GM21528 (cell line): ENCODE measurements at regions not wholly inside any gene's neighbourhood (a gene's known extent, or its start where the extent isn't known, plus 50 kb on each side); places are given as distances from the start of the nearest gene placed in this dataset.

Source experiments
- ATAC-seq: cut with Tn5 transposase; IDR thresholded peaks from one replicate; pipeline ENCODE4 v1.9.1; 2021; ENCODE audit warnings: mild to moderate bottlenecking, moderate library complexity; ENCODE audit not compliant: unreplicated experiment, low FRiP score

GRCh38 chr5:81914696-81915095 is 57.1 kb upstream of the ATG10 start:
- no peak for ATAC-seq

GRCh38 chr5:81912933-81913332 is 58.9 kb upstream of the ATG10 start:
- ATAC-seq: no peak

DNA sequence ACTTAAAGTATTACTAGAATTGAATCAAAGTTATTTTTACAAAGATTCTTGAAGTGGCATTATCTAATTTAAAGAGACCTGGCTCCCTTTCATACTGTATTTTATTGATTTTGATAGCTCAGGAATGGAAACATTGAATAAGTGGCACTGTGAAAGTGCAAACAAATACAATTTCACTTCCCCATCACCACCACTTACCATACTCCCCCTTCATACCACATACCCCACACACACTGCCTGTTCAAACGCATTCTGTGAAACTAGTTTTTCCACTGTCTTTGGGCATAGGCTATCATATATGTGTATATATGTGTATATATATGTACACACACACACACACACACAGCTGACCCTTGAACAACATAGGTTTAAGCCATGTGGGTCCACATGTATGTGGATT is 62.1 kb upstream of the ATG10 start:
- peak; percentile 83 for ATAC-seq

- ATAC-seq: no peak
Observed at GRCh38 chr5:81908771-81909170, 63.1 kb upstream of the ATG10 start.

GRCh38 chr5:81908044-81908443 is 63.8 kb upstream of the ATG10 start:
- no peak for ATAC-seq

DNA sequence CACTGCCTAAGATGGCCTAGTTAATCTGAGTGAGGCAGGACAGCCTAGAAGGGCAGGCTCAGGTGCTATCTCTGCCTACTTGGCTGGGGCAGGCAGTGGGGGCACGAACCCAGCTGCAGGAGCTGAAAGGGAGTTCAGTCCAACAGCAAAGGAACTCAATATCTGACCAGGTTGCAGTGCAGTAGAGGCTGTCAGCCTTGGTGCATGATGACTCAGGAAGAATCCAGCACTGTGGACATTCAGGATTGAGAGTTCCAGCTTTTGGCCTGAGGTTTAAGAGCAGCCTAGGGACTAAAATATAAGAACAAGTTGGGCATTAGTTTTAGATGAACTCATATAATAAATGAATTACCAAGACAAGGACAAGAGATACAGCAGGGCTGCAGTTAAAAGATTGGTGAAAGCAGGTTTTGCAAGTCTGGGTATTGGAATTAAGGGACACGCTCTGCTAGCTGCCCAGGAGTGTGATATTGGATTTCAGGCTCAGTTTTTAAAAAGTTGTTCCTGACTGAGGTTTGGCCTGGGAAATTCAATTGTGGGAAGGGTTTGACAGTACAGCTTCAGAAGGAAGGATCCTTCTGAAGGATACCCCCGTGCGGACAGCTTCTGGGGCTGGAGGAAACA is 64.7 kb upstream of the ATG10 start:
- ATAC-seq: no peak

GRCh38 chr5:81906086-81906485 is 65.7 kb upstream of the ATG10 start:
- no peak for ATAC-seq

GRCh38 chr5:81904861-81905260 is 67.0 kb upstream of the ATG10 start:
- ATAC-seq: no peak

DNA sequence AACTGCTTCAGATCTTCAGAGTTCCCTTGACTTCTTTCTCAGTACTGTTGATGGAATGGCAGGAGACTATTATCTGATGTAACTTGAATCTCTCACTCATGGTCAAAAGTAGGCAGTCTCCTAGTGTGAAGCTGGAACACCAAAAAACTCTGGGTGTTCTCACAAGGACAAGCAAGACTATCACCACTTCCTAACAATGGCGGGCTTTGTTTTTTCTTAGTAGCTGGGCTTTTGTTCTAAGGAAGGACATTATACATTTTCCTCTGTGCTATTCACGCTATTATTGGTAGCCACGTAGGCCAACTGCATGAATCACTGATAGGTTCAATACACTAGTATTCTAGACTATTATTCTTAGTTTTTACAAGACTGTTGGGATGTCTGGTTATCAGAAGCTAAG is 67.7 kb upstream of the ATG10 start:
- no peak for ATAC-seq

GRCh38 chr5:81901586-81901985 is 70.2 kb upstream of the ATG10 start:
- no peak for ATAC-seq

- no peak for ATAC-seq
Observed at GRCh38 chr5:81899123-81899522, 72.7 kb upstream of the ATG10 start.

GRCh38 chr5:81898403-81898802 is 73.4 kb upstream of the ATG10 start:
- no peak for ATAC-seq

DNA sequence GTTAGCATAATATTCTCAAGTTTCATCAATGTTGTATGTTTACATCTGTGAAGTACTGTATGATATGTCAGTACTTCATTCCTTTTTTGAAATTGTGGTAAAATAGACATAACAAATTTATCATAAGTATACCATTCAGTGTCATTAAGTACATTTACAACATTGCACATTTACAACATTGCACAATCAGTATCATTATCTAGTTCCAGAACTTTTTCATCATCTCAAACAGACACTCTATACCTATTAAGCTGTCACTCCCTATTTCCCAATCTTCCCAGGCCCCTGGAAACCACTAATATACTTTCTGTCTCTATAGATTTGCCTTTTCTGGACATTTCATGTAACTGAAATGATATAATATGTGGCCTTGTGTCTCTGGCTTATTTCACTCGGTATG is 75.1 kb upstream of the ATG10 start:
- ATAC-seq: no peak

- no peak for ATAC-seq
Observed at GRCh38 chr5:81895307-81895706, 76.5 kb upstream of the ATG10 start.

GRCh38 chr5:81893961-81894360 is 77.9 kb upstream of the ATG10 start:
- no peak for ATAC-seq

DNA sequence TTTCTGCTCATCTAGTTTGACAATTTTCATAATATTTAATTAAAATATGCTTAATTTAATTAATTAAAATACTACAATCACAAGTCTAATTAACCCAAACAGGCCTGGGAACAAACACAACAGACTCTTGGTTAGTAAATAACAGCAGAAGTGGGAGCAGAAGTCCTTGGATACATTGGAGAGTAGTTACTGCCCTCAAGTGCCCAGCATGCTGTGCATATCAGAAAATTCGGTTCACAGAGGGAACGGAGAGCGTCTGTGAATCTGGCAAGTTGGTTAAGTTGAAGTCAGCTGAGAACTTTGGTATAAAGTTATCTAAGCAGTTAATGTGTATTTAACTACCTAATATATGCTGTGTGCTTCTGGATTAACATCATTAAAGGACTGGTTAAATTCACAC is 87.0 kb upstream of the ATG10 start:
- no peak for ATAC-seq

DNA sequence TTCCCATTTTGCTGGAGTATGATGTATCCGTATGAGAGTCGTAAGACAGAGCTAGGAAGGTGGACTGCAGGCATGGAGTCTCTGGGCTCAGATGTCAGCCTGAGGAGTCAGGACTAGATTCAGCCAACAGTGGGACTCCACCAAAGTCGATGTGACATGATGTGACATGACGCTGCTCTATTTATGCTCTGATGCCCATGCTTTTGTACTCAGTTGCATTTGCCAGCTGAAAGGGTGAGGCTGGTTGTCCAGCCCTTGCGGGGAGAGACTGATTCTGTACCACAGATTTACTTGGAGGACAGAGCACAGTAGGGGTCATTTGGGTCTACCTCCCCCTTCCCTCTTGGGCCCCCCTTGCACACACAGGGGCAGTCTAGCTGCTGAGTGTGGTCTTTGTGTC is 88.5 kb upstream of the ATG10 start:
- ATAC-seq: no peak

- ATAC-seq: no peak
Observed at GRCh38 chr5:81881595-81881994, 90.2 kb upstream of the ATG10 start.

GRCh38 chr5:81879936-81880335 is 91.9 kb upstream of the ATG10 start:
- no peak for ATAC-seq

DNA sequence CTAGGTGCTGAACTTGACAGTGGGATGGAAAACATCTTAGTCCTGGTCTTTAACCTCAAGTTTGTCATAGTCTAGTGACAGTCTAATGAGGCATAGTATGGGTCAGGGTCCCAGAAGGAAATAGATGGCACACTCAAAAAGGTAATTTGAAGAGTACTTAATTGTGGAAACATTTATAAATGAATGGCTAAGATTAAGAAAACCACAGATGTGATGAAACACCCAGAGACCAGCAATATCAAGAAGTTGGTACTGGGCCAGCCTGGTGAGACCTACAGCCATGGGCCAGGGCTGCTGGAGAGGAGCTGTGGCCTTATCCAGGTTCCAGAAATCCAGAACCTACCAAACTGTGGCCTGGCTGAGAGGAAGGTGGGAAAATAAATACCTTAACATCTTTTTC is 93.5 kb upstream of the ATG10 start:
- no peak for ATAC-seq

DNA sequence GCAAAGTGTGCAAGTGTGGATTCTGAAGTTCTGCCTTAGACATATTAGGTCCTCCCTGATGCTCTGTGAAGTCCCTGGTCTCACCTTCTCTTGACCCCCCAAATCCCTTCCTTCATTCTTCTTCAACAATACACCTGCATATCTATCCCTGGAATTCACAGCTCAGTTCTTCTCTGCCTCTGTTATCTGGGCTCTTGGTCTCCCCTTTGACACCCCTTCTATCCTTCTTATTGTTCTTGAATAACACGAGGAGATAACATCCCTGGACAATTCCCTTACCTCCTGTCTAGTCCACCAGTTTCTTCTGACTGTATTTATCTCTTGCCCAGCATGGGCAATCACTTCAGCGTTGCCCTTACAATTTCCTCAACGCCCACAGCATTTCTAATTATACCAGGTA is 104.8 kb upstream of the ATG10 start:
- no peak for ATAC-seq

DNA sequence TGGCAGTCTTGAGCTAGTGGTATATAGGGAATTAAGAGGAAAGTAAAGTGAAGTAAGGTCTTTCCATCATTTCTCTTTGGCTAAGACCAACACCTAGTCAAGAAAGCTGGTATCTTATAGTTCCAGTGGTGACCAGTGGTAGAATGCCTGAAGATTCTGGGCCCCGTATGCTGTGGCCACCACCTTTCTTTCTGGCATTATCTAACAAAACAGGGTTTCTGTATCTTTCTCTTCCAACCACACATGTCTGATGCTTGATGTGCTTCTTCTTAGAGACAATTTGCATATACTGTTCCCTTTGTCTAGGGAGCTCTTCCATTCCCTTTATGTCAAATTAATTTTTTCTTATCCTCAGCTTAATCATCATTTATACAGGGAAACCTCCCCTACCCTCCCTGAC is 109.9 kb upstream of the SSBP2 start:
- no peak for ATAC-seq

DNA sequence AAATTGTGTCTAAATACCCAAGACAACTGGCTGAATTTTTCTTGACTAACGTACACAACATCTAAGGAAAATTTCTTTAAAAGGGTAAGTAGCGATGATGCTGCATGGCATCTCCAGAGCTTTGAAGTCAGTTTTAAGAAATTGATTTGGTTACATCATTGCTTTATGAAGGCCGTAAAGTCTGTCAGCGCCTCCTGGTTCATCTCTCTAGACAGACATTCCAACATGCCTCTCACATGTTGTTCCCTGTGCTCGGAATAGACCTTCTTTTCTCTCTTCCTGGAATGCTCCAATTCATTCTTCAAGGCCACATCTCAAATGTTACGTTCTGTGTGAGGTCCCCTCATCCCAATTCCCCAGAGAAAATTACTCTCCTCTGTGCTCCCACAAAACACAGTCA is 108.7 kb upstream of the SSBP2 start:
- ATAC-seq: no peak
